Skin epidermis (tissue), 12 donors: ENCODE measurements at regions not wholly inside any gene's neighbourhood (a gene's known extent, or its start where the extent isn't known, plus 50 kb on each side); places are given as distances from the start of the nearest gene placed in this dataset.

Experiments used
- H3K27ac ChIP-seq, 21 experiments: fragments of 200-600 bp; sonication (generic) in 11 of 21; one replicate each; pipeline ENCODE4 v1.5.0; 2020; ENCODE audit warnings: mild to moderate bottlenecking in 3 of 21, inconsistent platforms in 2 of 21, moderate library complexity in 2 of 21
- H3K4me3 ChIP-seq, 7 experiments: fragments of 200-600 bp; sonication (generic) in 2 of 7; one replicate each; pipeline ENCODE4 v1.5.0; 2020; ENCODE audit warnings: inconsistent platforms in 2 of 7, mild to moderate bottlenecking in 2 of 7, moderate library complexity in 1 of 7

DNA sequence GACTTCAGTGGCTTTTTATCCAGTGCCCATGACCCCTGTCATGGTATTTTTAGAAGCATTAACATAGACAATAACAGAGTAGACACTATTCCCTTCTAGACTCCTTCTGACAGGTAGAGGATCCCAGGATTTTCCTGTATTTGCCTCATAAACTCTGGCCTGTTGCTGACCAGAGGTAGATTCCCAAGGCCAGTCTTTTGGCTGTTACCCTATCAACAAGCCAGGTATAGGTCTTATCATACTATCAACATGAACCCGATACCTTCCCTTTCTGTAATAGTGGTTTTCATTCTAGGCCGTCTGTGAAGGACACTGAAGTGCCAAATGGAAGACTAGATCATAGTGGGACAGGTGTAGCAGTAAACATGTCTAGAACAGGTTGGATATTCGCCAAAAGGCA, 76.2 kb upstream of the CHRDL1 start:
- Histone ChIP-seq H3K27ac (no peak overlapping the region), H3K4me3 (no peak overlapping the region)

DNA sequence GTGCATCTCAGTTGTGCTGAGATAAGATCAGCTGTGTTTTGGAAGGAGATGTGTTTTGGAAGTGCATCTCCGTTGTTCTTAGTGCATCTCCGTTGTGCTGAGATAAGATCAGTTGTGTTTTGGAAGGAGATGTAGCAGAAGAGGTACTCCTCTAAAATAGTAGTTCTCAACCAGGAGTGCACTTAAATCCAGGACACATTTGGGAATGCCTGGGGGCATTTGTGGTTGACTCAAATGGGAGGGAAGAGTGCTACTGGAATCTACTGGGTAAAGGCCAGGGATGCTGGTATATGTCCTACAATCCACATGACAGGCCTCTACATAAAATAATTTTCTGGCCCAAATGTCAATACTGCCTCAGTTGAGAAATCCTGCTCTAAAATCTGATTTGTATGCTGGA, 70.8 kb upstream of the CHRDL1 start:
- Histone ChIP-seq H3K4me3 (no peak overlapping the region), H3K27ac (no peak overlapping the region)

DNA sequence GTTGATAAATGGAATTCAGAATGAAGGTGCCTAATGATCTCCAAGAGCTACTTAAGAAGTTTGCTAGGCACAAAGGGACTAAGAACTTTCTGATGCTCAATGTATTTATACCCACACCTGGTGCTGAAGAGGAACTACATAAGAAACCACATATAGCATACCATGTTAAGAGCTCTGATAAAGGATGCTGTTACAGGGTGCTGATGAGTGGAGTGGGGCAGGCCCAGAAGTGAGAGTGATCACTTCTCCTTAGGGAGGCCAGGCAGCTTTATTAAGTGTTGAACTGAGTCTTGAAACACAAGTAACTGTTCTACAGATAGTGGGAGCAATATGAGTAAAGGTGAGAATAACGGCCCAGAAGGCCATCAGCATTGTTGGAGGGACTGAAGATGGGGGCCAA, 68.3 kb upstream of the CHRDL1 start:
- Histone ChIP-seq H3K27ac (no peak overlapping the region), H3K4me3 (no peak overlapping the region)

DNA sequence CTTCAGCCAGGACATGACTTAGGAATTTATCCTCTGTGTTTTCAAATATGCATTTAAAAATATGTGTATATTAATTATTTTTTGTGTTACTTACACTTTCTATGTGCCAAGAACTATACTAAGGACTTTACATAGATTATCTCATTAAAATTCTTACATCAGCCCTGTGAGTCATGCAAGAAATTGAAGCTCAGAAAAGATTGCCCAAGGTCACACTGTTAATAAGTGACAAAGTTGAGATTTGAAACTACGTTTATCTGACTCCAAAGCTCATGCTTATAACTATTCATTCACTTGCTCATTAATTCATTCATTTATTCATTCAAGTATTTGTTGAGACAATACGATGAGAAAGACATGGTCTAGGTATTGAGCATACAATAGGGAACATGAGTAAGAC, 62.9 kb upstream of the CHRDL1 start:
- H3K4me3 ChIP-seq = no peak overlapping the region
- no peak overlapping the region for H3K27ac ChIP-seq

DNA sequence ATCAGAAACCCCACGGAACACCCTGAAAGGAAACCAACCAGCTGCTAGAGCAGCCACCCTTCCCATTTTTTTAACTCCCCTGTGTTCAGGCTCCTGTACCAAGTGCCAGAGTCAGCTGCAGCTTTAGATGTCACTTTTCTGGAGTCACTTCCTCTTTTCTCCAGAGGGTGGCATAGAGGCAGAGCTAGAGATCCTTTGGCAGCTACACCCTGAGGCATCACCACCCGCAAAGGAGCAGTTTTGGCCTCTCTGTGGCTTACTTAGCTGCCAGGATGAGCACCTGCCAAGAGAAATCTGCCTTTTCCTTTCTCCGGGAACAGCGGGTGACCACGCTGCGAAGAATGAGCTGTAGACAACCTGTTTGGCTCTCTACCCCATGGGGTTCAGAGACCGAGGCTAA, 58.0 kb upstream of the CHRDL1 start:
- Histone ChIP-seq H3K4me3 (no peak overlapping the region), H3K27ac (no peak overlapping the region)

DNA sequence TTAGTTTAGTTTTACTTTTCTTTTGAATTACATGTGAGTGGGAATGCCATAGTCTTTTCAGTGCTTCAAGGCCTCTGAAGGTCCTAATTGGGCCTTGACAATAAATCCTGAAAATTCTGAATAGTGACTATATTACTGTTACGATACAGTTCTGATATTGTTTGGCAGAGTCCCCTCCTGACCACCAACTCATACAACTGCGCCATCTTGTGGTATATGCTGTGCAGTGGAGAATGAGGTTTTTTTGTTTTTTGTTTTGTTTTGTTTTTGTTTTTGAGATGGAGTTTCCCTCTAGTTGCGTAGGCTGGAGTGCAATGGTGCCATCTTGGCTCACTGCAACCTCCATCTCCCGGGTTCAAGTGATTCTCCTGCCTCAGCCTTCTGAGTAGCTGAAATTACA, 56.6 kb upstream of the CHRDL1 start:
- Histone ChIP-seq H3K4me3 (no peak overlapping the region), H3K27ac (no peak overlapping the region)

DNA sequence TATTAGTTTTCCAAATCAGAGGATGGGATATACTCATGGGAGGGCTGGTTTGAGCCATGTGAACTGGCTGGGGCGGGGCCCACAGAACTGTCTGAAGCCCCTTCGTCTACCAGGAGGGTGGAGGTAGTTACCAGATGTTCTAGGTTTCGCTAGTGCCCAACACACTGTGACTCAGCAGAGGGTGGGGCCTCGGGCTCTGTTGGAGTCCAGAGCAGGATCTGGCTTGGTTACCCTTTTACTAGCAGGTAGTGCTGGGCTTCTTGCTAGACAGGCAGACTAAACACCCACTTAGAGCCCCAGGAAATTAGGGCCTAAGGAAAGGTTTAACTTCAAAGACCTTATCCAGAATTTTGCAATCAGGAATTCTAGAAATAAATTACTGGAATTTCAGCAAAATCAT, 56.2 kb upstream of the CHRDL1 start:
- Histone ChIP-seq H3K4me3 (no peak overlapping the region), H3K27ac (no peak overlapping the region)

DNA sequence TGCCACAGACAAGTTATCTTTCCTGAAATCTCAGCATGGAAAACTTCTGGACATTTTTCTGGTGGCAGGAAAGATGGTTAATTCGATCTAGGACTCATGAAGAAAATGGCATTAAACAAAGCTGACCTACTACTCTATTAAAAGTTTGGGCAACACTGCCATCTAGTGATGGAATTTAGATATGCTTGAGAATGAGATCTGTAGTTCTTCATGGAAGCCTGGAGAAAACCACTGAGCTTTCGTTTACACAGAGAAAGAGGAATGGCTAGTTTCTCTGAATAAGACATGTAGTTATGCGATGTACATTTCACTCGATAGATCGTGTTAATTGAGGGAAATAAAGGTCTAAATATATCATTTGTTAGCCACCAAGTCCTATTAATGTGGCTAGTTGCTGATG, 51.7 kb upstream of the CHRDL1 start:
- no peak overlapping the region for H3K27ac ChIP-seq
- H3K4me3 ChIP-seq = no peak overlapping the region

DNA sequence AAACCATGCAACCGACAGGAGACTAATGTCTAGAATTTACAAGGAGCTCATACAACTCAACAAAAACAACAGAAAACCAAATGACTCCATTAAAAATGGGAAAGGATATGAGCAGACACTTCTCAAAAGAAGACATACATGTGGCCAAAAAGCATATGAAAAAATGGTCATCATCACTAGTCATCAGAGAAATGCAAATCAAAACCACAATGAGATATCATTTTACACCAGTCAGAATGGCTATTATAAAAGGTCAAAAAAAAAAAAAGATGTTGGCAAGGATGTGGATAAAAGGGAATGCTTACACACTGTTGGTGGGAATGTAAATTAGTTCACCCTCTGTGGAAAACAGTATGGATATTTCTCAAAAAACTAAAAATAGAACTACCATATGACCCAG, 50.5 kb upstream of the CHRDL1 start:
- H3K4me3 ChIP-seq = no peak overlapping the region
- H3K27ac ChIP-seq = no peak overlapping the region
